ENCODE measurements at regions not wholly inside any gene's neighbourhood (a gene's known extent, or its start where the extent isn't known, plus 50 kb on each side); places are given as distances from the start of the nearest gene placed in this dataset.
A peak's percentile ranks its signal among the peaks of the same experiment; 100 is the strongest.
"Not testable (repeated sequence)": the region's sequence is repeated elsewhere in the genome, so short reads cannot be mapped to it uniquely, and the experiment has no call there.

DNA sequence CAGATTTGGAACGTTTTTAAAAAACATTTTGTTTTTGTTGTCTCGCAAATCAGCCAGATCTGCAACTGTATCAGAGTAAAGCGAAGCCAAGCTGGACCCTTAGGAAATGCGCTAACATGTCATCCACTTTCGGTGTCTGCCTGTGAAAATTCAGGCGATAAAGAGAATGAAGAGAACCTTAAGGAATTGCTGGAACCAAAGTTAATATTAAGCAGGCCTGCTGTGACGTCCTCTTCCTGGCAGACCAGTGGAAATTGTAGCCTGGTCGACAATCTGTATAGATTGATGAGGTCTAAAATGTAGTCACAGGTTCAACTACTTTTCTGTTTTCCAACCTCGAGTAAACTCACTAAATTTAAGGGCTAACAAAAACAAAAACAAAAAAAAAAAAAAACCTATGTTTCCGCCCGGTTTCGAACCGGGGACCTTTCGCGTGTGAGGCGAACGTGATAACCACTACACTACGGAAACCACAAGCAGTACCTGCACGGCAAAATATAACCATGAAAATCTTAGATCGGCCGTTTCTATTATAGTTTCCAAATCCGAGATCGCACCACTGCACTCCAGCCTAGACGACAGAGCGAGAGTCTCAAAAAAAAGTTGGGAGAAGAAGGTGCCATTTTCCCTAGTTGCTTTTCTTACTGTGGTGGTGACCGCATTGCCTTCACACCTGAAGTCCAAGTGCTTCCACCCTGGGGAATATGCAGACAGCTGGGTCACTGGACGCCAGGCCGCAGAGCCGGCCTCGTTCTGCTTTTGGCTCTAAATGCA, 70.2 kb upstream of the FCGR1A start:
- POLR2A ChIA-PET: not testable (repeated sequence)

DNA sequence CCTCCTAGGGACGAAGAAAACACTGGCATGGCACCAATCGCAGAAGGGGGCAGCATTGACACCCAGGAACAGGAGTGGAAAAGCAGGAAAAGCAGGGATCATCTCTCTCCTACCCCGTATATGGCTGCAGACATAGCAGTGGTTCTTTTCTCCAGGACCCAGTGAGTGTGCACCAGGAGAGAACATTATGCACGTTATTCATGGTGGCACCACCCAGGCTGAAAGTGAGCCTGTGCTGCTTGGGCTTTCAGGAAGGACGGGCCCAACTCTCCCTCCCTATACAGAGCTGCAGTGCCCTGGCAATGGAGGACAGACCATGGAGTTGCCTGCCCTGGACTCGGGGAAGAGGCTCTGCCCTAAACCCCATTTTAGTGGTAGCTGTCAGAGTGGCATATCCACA, 69.0 kb upstream of the FCGR1A start:
- H3K27ac Mint-ChIP-seq; POLR2A ChIA-PET; H3K4me1 Mint-ChIP-seq; H3K36me3 Mint-ChIP-seq; H3K9me3 Mint-ChIP-seq; DNase-seq; H3K27ac ChIP-seq (ENCODE audit: low read depth, low read length); H3K4me3 ChIP-seq (ENCODE audit: low read length); H3K4me1 ChIP-seq (ENCODE audit: insufficient read depth, low read length); H3K9me3 ChIP-seq (ENCODE audit: low read length); H3K27me3 Mint-ChIP-seq; H3K36me3 ChIP-seq (ENCODE audit: insufficient read depth, low read length); H3K4me3 Mint-ChIP-seq; H3K27me3 ChIP-seq (ENCODE audit: insufficient read depth, low read length, poor library complexity, severe bottlenecking); CTCF ChIA-PET: not testable (repeated sequence)

More for the DNA sequence above, 70.2 kb upstream of the FCGR1A start:
- H3K36me3 Mint-ChIP-seq; H3K27me3 ChIP-seq (ENCODE audit: insufficient read depth, low read length, poor library complexity, severe bottlenecking); H3K27me3 Mint-ChIP-seq; H3K27ac ChIP-seq (ENCODE audit: low read depth, low read length); H3K4me1 ChIP-seq (ENCODE audit: insufficient read depth, low read length); H3K4me1 Mint-ChIP-seq; H3K36me3 ChIP-seq (ENCODE audit: insufficient read depth, low read length); H3K4me3 ChIP-seq (ENCODE audit: low read length); H3K9me3 Mint-ChIP-seq; H3K9me3 ChIP-seq (ENCODE audit: low read length); CTCF ChIA-PET: not testable (repeated sequence)
- DNase-seq: peak in 1 of 5 donors; percentile 24
- Mint-ChIP-seq H3K27ac (peak overlapping the region in 1 of 8 donors; percentile 69), H3K4me3 (peak overlapping the region in 4 of 7 donors; percentile 9 to 61 (median 44))

DNA sequence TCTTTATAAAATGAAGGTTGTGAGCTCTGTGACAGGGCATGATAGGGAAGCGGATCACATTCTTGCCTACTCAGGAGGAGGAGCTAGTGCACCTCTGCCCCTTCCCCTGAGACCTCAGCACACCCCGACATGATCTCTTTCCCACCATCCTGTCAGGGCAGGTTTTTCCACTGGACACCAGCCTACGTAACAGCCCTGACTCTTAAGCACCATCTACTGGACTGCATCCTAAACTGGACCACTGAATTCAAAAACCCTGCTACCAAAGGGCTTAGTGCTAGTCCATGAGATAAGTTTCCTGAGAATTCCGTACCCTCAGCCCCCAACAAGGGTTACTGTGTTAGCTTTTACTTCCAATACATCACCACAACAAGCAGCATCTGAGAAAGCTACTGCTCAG, 68.5 kb upstream of the FCGR1A start:
- POLR2A ChIA-PET: not testable (repeated sequence)

DNA sequence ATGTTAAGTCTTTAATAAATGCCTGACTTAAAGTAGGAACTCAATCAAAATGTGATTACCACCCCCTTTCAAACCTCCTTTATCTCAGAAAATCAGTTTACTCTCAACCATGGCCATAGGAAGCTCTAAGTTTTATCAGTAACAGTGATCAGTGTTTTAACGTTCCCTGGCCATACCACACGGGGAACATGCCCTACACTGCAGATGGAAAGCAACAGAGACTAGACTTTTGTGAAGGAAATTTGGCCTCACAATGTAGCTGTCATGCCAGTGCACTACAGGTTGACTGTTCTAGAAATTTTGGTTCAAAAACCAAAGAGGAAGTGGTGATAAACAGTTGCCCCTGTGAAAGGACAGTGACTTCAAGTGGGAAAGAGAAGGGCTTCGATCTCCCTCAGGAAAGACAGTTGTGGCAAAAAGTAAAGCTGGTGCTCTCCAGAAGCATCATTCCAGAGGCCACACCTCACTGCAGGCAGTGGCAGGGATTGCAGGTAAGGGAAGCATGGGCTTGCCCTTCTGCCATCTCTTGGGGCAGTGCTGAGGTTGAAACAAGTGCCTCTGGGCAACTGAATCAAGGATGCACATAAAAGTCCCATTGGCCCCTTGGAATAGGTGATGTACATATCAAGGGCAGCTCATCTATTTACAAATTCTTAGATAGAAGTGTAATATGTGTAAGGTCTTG, 57.7 kb upstream of the FCGR1A start:
- POLR2A ChIA-PET; H3K36me3 ChIP-seq (ENCODE audit: insufficient read depth, low read length); H3K4me3 Mint-ChIP-seq; H3K4me1 Mint-ChIP-seq; H3K9me3 ChIP-seq (ENCODE audit: low read length); H3K27me3 ChIP-seq (ENCODE audit: insufficient read depth, low read length, poor library complexity, severe bottlenecking); CTCF ChIA-PET; H3K27me3 Mint-ChIP-seq; H3K27ac Mint-ChIP-seq; H3K36me3 Mint-ChIP-seq; H3K9me3 Mint-ChIP-seq; H3K4me1 ChIP-seq (ENCODE audit: insufficient read depth, low read length); DNase-seq; H3K4me3 ChIP-seq (ENCODE audit: low read length); H3K27ac ChIP-seq (ENCODE audit: low read depth, low read length): not testable (repeated sequence)

More for the DNA sequence above, 68.5 kb upstream of the FCGR1A start:
- H3K4me3 ChIP-seq (ENCODE audit: low read length); H3K27ac ChIP-seq (ENCODE audit: low read depth, low read length); H3K27me3 ChIP-seq (ENCODE audit: insufficient read depth, low read length, poor library complexity, severe bottlenecking); H3K9me3 Mint-ChIP-seq; H3K4me1 Mint-ChIP-seq; H3K9me3 ChIP-seq (ENCODE audit: low read length); H3K36me3 Mint-ChIP-seq; H3K27ac Mint-ChIP-seq; DNase-seq; CTCF ChIA-PET; H3K4me1 ChIP-seq (ENCODE audit: insufficient read depth, low read length); H3K4me3 Mint-ChIP-seq; H3K27me3 Mint-ChIP-seq; H3K36me3 ChIP-seq (ENCODE audit: insufficient read depth, low read length): not testable (repeated sequence)

DNA sequence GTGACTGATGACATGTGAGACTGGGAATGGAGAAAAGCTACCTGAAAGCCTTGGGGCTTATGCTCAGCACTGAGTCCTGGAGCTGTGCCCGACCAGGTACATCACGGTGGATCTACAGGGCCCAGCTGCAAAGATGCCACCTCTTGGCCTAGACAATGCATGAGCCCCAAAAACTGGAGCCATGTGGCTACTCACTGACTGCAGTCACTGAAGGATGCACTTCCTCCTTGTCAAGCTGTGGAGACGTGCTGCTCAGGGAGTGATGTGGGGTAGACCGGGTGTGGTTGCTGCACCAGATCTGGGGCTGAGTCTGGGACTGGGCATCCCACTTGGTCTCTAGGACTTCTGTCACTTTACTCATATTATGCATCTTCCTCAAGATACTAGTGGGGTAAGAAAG, 55.8 kb upstream of the FCGR1A start:
- H3K36me3 Mint-ChIP-seq; H3K27ac Mint-ChIP-seq; H3K36me3 ChIP-seq (ENCODE audit: insufficient read depth, low read length); CTCF ChIA-PET; POLR2A ChIA-PET; H3K27me3 ChIP-seq (ENCODE audit: insufficient read depth, low read length, poor library complexity, severe bottlenecking); H3K9me3 Mint-ChIP-seq; H3K4me1 Mint-ChIP-seq; H3K9me3 ChIP-seq (ENCODE audit: low read length); H3K4me3 ChIP-seq (ENCODE audit: low read length); H3K27ac ChIP-seq (ENCODE audit: low read depth, low read length); H3K27me3 Mint-ChIP-seq; H3K4me3 Mint-ChIP-seq; DNase-seq; H3K4me1 ChIP-seq (ENCODE audit: insufficient read depth, low read length): not testable (repeated sequence)

DNA sequence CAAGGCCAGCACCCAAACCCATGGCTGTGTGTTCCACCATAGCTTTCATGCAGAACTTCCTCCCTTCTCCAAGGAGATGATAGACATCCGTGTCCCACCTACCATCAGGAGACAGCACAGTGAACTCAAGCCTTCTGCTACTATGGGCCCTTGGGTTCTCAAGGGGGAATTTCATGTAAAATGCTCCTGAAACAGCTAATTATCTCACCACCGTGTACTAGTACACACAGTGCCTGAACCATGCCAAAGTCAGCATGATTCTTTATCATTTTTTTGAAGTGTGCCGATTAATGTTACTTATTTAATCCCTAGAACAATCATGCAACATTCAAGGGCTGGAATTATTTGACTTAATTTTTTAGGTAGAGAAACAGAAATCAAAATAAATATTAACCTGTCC, 53.9 kb upstream of the FCGR1A start:
- H3K4me3 ChIP-seq (ENCODE audit: low read length); H3K4me3 Mint-ChIP-seq; DNase-seq; H3K27ac Mint-ChIP-seq; H3K4me1 ChIP-seq (ENCODE audit: insufficient read depth, low read length); H3K4me1 Mint-ChIP-seq; H3K27me3 ChIP-seq (ENCODE audit: insufficient read depth, low read length, poor library complexity, severe bottlenecking); H3K9me3 ChIP-seq (ENCODE audit: low read length); H3K27ac ChIP-seq (ENCODE audit: low read depth, low read length); H3K36me3 ChIP-seq (ENCODE audit: insufficient read depth, low read length); H3K27me3 Mint-ChIP-seq; H3K36me3 Mint-ChIP-seq; POLR2A ChIA-PET; CTCF ChIA-PET; H3K9me3 Mint-ChIP-seq: not testable (repeated sequence)
